Neural progenitor cell (in vitro differentiated cells): ENCODE measurements at regions not wholly inside any gene's neighbourhood (a gene's known extent, or its start where the extent isn't known, plus 50 kb on each side); places are given as distances from the start of the nearest gene placed in this dataset.

Experiments
- DNase-seq: peaks from one replicate; pipeline ENCODE4 v3.0.0-alpha.2; 2016; ENCODE audit warnings: low spot score
- H2AFZ ChIP-seq: fragments of 200-600 bp; sonication (generic); replicated peaks from 2 replicates; pipeline ENCODE4 v1.6.1; 2016; ENCODE audit warnings: antibody characterized with exemption
- H3F3A ChIP-seq: fragments of 200-600 bp; sonication (generic); 2 replicates; pipeline ENCODE4 v1.6.1; 2016; ENCODE audit warnings: antibody characterized with exemption, low read depth
- H3K27ac ChIP-seq: fragments of 200-600 bp; sonication (generic); 2 replicates; pipeline ENCODE4 v1.5.1; 2016; ENCODE audit warnings: mild to moderate bottlenecking
- H3K27me3 ChIP-seq: fragments of 200-600 bp; sonication (generic); 2 replicates; pipeline ENCODE4 v1.6.1; 2016; ENCODE audit warnings: mild to moderate bottlenecking, moderate library complexity
- H3K36me3 ChIP-seq: fragments of 200-600 bp; sonication (generic); 2 replicates; pipeline ENCODE4 v1.5.1; 2016
- H3K4me1 ChIP-seq: fragments of 200-600 bp; sonication (generic); 2 replicates; pipeline ENCODE4 v1.6.1; 2016; ENCODE audit warnings: mixed run types
- H3K4me2 ChIP-seq: fragments of 200-600 bp; sonication (generic); 2 replicates; pipeline ENCODE4 v1.6.1; 2016
- H3K4me3 ChIP-seq: fragments of 200-600 bp; sonication (generic); 2 replicates; pipeline ENCODE4 v1.5.1; 2016
- H3K79me2 ChIP-seq: fragments of 200-600 bp; sonication (generic); 2 replicates; pipeline ENCODE4 v1.6.1; 2016; ENCODE audit warnings: low read depth
- H3K9ac ChIP-seq: fragments of 200-600 bp; sonication (generic); 2 replicates; pipeline ENCODE4 v1.6.1; 2016
- H3K9me3 ChIP-seq: fragments of 200-600 bp; sonication (generic); 2 replicates; pipeline ENCODE4 v1.5.1; 2016; ENCODE audit warnings: low read depth
- H4K20me1 ChIP-seq: fragments of 200-600 bp; sonication (generic); 2 replicates; pipeline ENCODE4 v1.6.1; 2016; ENCODE audit warnings: low read depth
- H3K27ac Mint-ChIP-seq: 3 replicates; pipeline ENCODE4 v1.8.0; 2021; ENCODE audit warnings: mixed read lengths
- H3K27me3 Mint-ChIP-seq: 2 replicates; pipeline ENCODE4 v1.8.0; 2022; ENCODE audit warnings: low read depth, mild to moderate bottlenecking, inconsistent platforms, moderate library complexity, mixed read lengths; ENCODE audit not compliant: insufficient read depth
- H3K36me3 Mint-ChIP-seq: 3 replicates; pipeline ENCODE4 v1.8.0; 2021; ENCODE audit warnings: mixed read lengths
- H3K4me1 Mint-ChIP-seq: 3 replicates; pipeline ENCODE4 v1.8.0; 2021; ENCODE audit warnings: mixed read lengths
- H3K4me3 Mint-ChIP-seq: 3 replicates; pipeline ENCODE4 v1.8.0; 2021; ENCODE audit warnings: mild to moderate bottlenecking, moderate library complexity, mixed read lengths
- H3K9me3 Mint-ChIP-seq: 3 replicates; pipeline ENCODE4 v1.8.0; 2020; ENCODE audit warnings: mixed read lengths
- EZH2 ChIP-seq: fragments of 200-600 bp; sonication (generic); IDR thresholded peaks from 2 replicates; pipeline ENCODE4 v1.6.1; 2017; ENCODE audit warnings: antibody characterized with exemption, mild to moderate bottlenecking, moderate library complexity
- EZH2phosphoT487 ChIP-seq: fragments of 200-600 bp; sonication (generic); IDR thresholded peaks from 2 replicates; pipeline ENCODE4 v1.6.1; 2017; ENCODE audit warnings: antibody characterized with exemption
- TF ChIP-seq, protein P1 (sequence below): fragments of 200-600 bp; sonication (generic); IDR thresholded peaks from 2 replicates; pipeline ENCODE4 v1.5.1; 2017; ENCODE audit warnings: antibody characterized with exemption, mild to moderate bottlenecking

DNA sequence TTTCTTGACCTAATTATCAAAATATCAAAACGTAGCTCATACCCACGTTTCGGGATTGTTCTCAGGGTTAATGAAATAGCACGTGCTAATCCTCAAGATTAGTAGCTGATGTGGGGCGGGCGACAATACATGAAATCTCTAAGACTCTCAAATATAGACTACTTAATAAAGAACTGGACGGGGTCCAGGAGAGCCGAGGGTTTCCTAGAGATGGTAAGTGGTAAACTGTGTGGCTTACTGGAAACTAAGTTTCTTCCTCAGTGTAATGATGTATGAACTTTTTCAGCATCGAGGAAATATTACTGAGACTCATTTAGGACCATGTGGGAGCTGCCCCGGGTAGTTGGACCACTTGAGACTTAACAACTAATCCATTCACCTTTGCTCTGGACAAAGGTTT, 453.3 kb upstream of the SALL3 start:
- Histone ChIP-seq H2AFZ (no peak overlapping the region), H4K20me1 (no peaks in the 10 kb centered on the region), H3F3A (no peaks in the 10 kb centered on the region), H3K36me3 (no peaks in the 10 kb centered on the region), H3K79me2 (no peaks in the 10 kb centered on the region), H3K9me3 (no peaks in the 10 kb centered on the region), H3K4me3 (no peak overlapping the region), H3K9ac (no peak overlapping the region), H3K27me3 (no peaks in the 10 kb centered on the region), H3K4me2 (no peak overlapping the region), H3K27ac (no peak overlapping the region), H3K4me1 (peaks cover 18% of the 10 kb centered on the region)
- no peak overlapping the region for H3K27ac Mint-ChIP-seq
- H3K4me1 Mint-ChIP-seq, result peaks cover 36% of the 10 kb centered on the region
- H3K4me3 Mint-ChIP-seq, result no peak overlapping the region
- no peaks in the 10 kb centered on the region for H3K9me3 Mint-ChIP-seq
- peaks cover 16% of the 10 kb centered on the region for H3K27me3 Mint-ChIP-seq
- H3K36me3 Mint-ChIP-seq, result no peaks in the 10 kb centered on the region
- TF ChIP-seq EZH2 (no peak), EZH2phosphoT487 (no peak)
- TF ChIP-seq, protein P1, sequence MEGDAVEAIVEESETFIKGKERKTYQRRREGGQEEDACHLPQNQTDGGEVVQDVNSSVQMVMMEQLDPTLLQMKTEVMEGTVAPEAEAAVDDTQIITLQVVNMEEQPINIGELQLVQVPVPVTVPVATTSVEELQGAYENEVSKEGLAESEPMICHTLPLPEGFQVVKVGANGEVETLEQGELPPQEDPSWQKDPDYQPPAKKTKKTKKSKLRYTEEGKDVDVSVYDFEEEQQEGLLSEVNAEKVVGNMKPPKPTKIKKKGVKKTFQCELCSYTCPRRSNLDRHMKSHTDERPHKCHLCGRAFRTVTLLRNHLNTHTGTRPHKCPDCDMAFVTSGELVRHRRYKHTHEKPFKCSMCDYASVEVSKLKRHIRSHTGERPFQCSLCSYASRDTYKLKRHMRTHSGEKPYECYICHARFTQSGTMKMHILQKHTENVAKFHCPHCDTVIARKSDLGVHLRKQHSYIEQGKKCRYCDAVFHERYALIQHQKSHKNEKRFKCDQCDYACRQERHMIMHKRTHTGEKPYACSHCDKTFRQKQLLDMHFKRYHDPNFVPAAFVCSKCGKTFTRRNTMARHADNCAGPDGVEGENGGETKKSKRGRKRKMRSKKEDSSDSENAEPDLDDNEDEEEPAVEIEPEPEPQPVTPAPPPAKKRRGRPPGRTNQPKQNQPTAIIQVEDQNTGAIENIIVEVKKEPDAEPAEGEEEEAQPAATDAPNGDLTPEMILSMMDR, result no peak
- DNase-seq, result no peak

DNA sequence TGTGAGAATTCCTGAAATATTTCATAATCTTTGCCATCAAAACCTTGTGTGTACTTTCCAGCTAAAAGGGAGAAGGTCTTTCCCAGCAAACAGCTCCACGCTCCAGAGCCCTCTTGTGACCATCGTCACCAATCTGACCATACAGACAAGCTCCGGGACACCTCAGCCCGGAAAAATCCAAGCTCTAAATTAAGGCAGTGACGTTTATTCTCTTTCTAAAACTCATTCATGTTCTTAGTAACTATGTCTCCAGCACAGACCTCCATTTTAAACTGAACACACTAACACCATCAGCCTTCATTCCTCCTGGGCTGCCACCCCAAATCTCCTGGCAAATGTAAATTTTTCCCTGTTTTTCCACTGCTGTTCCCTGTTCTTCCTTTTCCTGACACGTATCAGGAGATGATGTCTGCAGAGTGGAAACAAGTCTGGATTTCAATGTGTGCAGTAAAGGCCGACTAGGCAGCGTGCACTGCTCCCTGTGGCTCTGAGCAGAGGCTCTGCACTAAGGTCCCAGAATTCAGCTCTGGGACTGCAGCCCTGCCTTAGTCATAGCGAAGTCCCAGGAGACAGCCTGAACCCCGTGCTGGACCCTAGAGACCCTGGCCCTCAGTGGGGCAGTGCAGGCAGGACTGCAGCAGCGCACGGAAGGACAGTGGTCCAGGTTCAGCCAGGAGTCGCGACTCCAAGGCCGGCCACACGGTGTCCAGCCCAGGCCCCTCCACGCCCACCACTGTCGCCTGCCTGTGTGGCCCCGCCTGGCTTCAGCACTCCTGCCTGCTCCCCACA, 452.5 kb upstream of the SALL3 start:
- Mint-ChIP-seq H3K36me3 (no peaks in the 10 kb centered on the region), H3K9me3 (no peaks in the 10 kb centered on the region), H3K27ac (peak overlapping the region; percentile 87), H3K4me3 (no peak overlapping the region), H3K4me1 (peaks cover 36% of the 10 kb centered on the region), H3K27me3 (peaks cover 13% of the 10 kb centered on the region)
- TF ChIP-seq EZH2phosphoT487 (no peak), EZH2 (no peak)
- TF ChIP-seq, protein P1, result peak; percentile 32
- no peaks in the 10 kb centered on the region for H4K20me1 ChIP-seq
- no peak overlapping the region for H3K4me2 ChIP-seq
- DNase-seq, result peak; percentile 70
- no peaks in the 10 kb centered on the region for H3K27me3 ChIP-seq
- no peaks in the 10 kb centered on the region for H3K9me3 ChIP-seq
- H3F3A ChIP-seq, result no peaks in the 10 kb centered on the region
- H2AFZ ChIP-seq, result no peak overlapping the region
- H3K4me1 ChIP-seq, result peaks cover 18% of the 10 kb centered on the region
- H3K27ac ChIP-seq, result no peak overlapping the region
- no peaks in the 10 kb centered on the region for H3K36me3 ChIP-seq
- H3K79me2 ChIP-seq, result no peaks in the 10 kb centered on the region
- no peak overlapping the region for H3K9ac ChIP-seq
- H3K4me3 ChIP-seq, result no peak overlapping the region

DNA sequence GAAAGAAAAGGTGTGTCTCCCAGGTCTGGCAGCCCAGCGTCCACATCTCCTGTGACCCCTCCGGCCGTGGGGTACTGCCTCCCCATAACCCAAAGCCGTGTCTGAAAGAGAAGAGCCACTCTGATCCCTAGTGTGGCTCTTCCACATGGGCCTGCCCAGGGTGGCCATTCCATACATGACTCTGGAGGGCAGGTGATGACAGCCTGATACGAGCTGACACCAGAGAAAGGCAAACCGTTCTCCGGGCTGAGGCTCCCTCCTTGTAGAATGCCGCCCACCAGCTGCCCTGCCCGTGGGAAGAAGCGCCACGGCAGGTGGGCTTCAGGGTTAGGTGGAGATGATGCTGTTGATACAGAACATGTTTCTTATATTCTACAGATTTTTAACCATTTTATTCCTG, 451.6 kb upstream of the SALL3 start:
- no peak overlapping the region for H3K9ac ChIP-seq
- H3K27ac ChIP-seq, result no peak overlapping the region
- H3K9me3 Mint-ChIP-seq, result no peaks in the 10 kb centered on the region
- H3K4me3 ChIP-seq, result no peak overlapping the region
- no peak overlapping the region for H3K27ac Mint-ChIP-seq
- H3K4me1 ChIP-seq, result peaks cover 18% of the 10 kb centered on the region
- no peaks in the 10 kb centered on the region for H3K9me3 ChIP-seq
- H3K36me3 Mint-ChIP-seq, result no peaks in the 10 kb centered on the region
- peaks cover 9% of the 10 kb centered on the region for H3K27me3 Mint-ChIP-seq
- no peak overlapping the region for H3K4me2 ChIP-seq
- no peaks in the 10 kb centered on the region for H3F3A ChIP-seq
- no peaks in the 10 kb centered on the region for H3K79me2 ChIP-seq
- H3K4me1 Mint-ChIP-seq, result peaks cover 36% of the 10 kb centered on the region
- no peak for TF ChIP-seq EZH2phosphoT487
- TF ChIP-seq, protein P1, result no peak
- TF ChIP-seq EZH2, result no peak
- no peaks in the 10 kb centered on the region for H4K20me1 ChIP-seq
- H3K36me3 ChIP-seq, result no peaks in the 10 kb centered on the region
- no peaks in the 10 kb centered on the region for H3K27me3 ChIP-seq
- no peak overlapping the region for H3K4me3 Mint-ChIP-seq
- DNase-seq, result no peak
- H2AFZ ChIP-seq, result no peak overlapping the region
